ENCODE measurements at regions not wholly inside any gene's neighbourhood (a gene's known extent, or its start where the extent isn't known, plus 50 kb on each side); places are given as distances from the start of the nearest gene placed in this dataset.
A peak's percentile ranks its signal among the peaks of the same experiment; 100 is the strongest.
"Not testable (repeated sequence)": the region's sequence is repeated elsewhere in the genome, so short reads cannot be mapped to it uniquely, and the experiment has no call there.

GRCh38 chr6:14478381-14479225 lies 361.0 kb downstream of the CD83 start:
- Mint-ChIP-seq H3K4me1 (no peaks in the 10 kb centered on the region), H3K27ac (no peak overlapping the region), H3K27me3 (no peaks in the 10 kb centered on the region), H3K36me3 (ENCODE audit: low read depth) (peaks cover 4% of the 10 kb centered on the region), H3K4me3 (no peak overlapping the region)
- no peak for ATAC-seq
- H3K9me3 ChIP-seq (ENCODE audit: control insufficient read depth, low read length, poor library complexity, severe bottlenecking) = no peaks in the 10 kb centered on the region
- no peak for DNase-seq

DNA sequence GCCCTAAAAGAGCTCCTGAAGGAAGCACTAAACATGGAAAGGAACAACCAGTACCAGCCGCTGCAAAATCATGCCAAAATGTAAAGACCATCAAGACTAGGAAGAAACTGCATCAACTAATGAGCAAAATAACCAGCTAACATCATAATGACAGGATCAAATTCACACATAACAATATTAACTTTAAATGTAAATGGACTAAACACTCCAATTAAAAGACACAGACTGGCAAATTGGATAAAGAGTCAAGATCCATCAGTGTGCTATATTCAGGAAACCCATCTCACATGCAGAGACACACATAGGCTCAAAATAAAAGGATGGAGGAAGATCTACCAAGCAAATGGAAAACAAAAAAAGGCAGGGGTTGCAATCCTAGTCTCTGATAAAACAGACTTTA lies 364.4 kb downstream of the CD83 start:
- H3K4me3 Mint-ChIP-seq; ATAC-seq; H3K27me3 Mint-ChIP-seq; H3K36me3 Mint-ChIP-seq (ENCODE audit: low read depth); H3K27ac Mint-ChIP-seq; H3K9me3 ChIP-seq (ENCODE audit: control insufficient read depth, low read length, poor library complexity, severe bottlenecking); DNase-seq; H3K4me1 Mint-ChIP-seq: not testable (repeated sequence)

GRCh38 chr6:14487625-14488024 lies 370.1 kb downstream of the CD83 start:
- Mint-ChIP-seq H3K27me3 (no peaks in the 10 kb centered on the region), H3K27ac (no peak overlapping the region), H3K36me3 (ENCODE audit: low read depth) (peaks cover 2% of the 10 kb centered on the region), H3K4me1 (peaks cover 3% of the 10 kb centered on the region), H3K4me3 (no peak overlapping the region)
- ATAC-seq (no peak), DNase-seq (no peak)
- H3K9me3 ChIP-seq (ENCODE audit: control insufficient read depth, low read length, poor library complexity, severe bottlenecking) = no peaks in the 10 kb centered on the region

- H3K9me3 ChIP-seq (ENCODE audit: control insufficient read depth, low read length, poor library complexity, severe bottlenecking) = no peaks in the 10 kb centered on the region
- DNase-seq = no peak
- Mint-ChIP-seq H3K4me1 (peaks cover 3% of the 10 kb centered on the region), H3K4me3 (no peak overlapping the region), H3K27ac (peak overlapping the region; percentile 57), H3K36me3 (ENCODE audit: low read depth) (peaks cover 2% of the 10 kb centered on the region), H3K27me3 (no peaks in the 10 kb centered on the region)
- no peak for ATAC-seq
These were observed 370.6 kb downstream of the CD83 start for GRCh38 chr6:14488180-14488579.

DNA sequence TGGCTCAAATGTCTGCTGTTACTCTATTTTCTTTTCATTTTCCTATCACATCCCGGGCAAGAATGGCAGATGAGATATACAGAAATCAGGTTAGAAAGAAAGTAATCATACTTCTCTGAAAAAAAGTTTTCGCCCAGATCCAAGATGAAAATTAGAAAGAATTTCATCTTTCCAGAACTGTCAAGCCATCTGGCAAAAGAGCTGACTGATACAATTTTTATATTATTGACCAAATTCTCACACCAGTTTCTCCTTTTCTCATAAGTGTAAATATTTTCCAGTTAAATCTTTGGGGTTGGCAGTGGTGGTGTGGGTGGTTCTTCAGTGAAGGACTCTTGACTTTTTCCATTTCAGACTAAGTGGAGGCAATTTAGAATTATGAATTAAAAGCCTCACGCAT lies 371.9 kb downstream of the CD83 start:
- H3K36me3 Mint-ChIP-seq (ENCODE audit: low read depth) = peaks cover 2% of the 10 kb centered on the region
- H3K4me3 Mint-ChIP-seq = no peak overlapping the region
- DNase-seq (no peak), ATAC-seq (no peak)
- no peaks in the 10 kb centered on the region for H3K9me3 ChIP-seq (ENCODE audit: control insufficient read depth, low read length, poor library complexity, severe bottlenecking)
- H3K4me1 Mint-ChIP-seq = peaks cover 3% of the 10 kb centered on the region
- H3K27ac Mint-ChIP-seq = no peak overlapping the region
- H3K27me3 Mint-ChIP-seq = no peaks in the 10 kb centered on the region

GRCh38 chr6:14498748-14499147 lies 381.2 kb downstream of the CD83 start:
- Mint-ChIP-seq H3K36me3 (ENCODE audit: low read depth) (peaks cover 3% of the 10 kb centered on the region), H3K4me3 (no peak overlapping the region), H3K27ac (no peak overlapping the region), H3K4me1 (no peaks in the 10 kb centered on the region), H3K27me3 (no peaks in the 10 kb centered on the region)
- no peaks in the 10 kb centered on the region for H3K9me3 ChIP-seq (ENCODE audit: control insufficient read depth, low read length, poor library complexity, severe bottlenecking)
- no peak for ATAC-seq
- DNase-seq = no peak

GRCh38 chr6:14499309-14499708 lies 381.7 kb downstream of the CD83 start:
- Mint-ChIP-seq H3K4me3 (no peak overlapping the region), H3K27me3 (no peaks in the 10 kb centered on the region), H3K4me1 (no peaks in the 10 kb centered on the region), H3K27ac (no peak overlapping the region), H3K36me3 (ENCODE audit: low read depth) (peaks cover 3% of the 10 kb centered on the region)
- DNase-seq (no peak), ATAC-seq (no peak)
- H3K9me3 ChIP-seq (ENCODE audit: control insufficient read depth, low read length, poor library complexity, severe bottlenecking) = no peaks in the 10 kb centered on the region

GRCh38 chr6:14499841-14500240 lies 382.3 kb downstream of the CD83 start:
- ATAC-seq (no peak), DNase-seq (no peak)
- Mint-ChIP-seq H3K27me3 (no peaks in the 10 kb centered on the region), H3K27ac (no peak overlapping the region), H3K4me3 (no peak overlapping the region), H3K36me3 (ENCODE audit: low read depth) (peaks cover 3% of the 10 kb centered on the region), H3K4me1 (no peaks in the 10 kb centered on the region)
- no peaks in the 10 kb centered on the region for H3K9me3 ChIP-seq (ENCODE audit: control insufficient read depth, low read length, poor library complexity, severe bottlenecking)

GRCh38 chr6:14500809-14501208 lies 383.2 kb downstream of the CD83 start:
- H3K27ac Mint-ChIP-seq = no peak overlapping the region
- no peak overlapping the region for H3K4me3 Mint-ChIP-seq
- ATAC-seq = no peak
- DNase-seq = no peak
- H3K4me1 Mint-ChIP-seq = no peaks in the 10 kb centered on the region
- H3K9me3 ChIP-seq (ENCODE audit: control insufficient read depth, low read length, poor library complexity, severe bottlenecking) = no peaks in the 10 kb centered on the region
- H3K36me3 Mint-ChIP-seq (ENCODE audit: low read depth) = peaks cover 3% of the 10 kb centered on the region
- no peaks in the 10 kb centered on the region for H3K27me3 Mint-ChIP-seq

- H3K4me3 Mint-ChIP-seq = no peak overlapping the region
- no peak overlapping the region for H3K27ac Mint-ChIP-seq
- H3K4me1 Mint-ChIP-seq = peaks cover 2% of the 10 kb centered on the region
- ATAC-seq = no peak
- H3K9me3 ChIP-seq (ENCODE audit: control insufficient read depth, low read length, poor library complexity, severe bottlenecking) = no peaks in the 10 kb centered on the region
- no peaks in the 10 kb centered on the region for H3K27me3 Mint-ChIP-seq
- no peak for DNase-seq
- H3K36me3 Mint-ChIP-seq (ENCODE audit: low read depth) = peaks cover under 1% of the 10 kb centered on the region
These were observed 383.7 kb downstream of the CD83 start for GRCh38 chr6:14501240-14501639.

- H3K27me3 Mint-ChIP-seq = no peaks in the 10 kb centered on the region
- DNase-seq = no peak
- H3K27ac Mint-ChIP-seq = no peak overlapping the region
- ATAC-seq = no peak
- no peak overlapping the region for H3K4me3 Mint-ChIP-seq
- H3K4me1 Mint-ChIP-seq = peaks cover 6% of the 10 kb centered on the region
- no peaks in the 10 kb centered on the region for H3K9me3 ChIP-seq (ENCODE audit: control insufficient read depth, low read length, poor library complexity, severe bottlenecking)
- H3K36me3 Mint-ChIP-seq (ENCODE audit: low read depth) = no peaks in the 10 kb centered on the region
These were observed 384.3 kb downstream of the CD83 start for GRCh38 chr6:14501914-14502313.

- Mint-ChIP-seq H3K4me3 (no peak overlapping the region), H3K36me3 (ENCODE audit: low read depth) (no peaks in the 10 kb centered on the region), H3K27me3 (no peaks in the 10 kb centered on the region), H3K27ac (peak overlapping the region; percentile 30), H3K4me1 (peaks cover 9% of the 10 kb centered on the region)
- DNase-seq (no peak), ATAC-seq (no peak)
- no peaks in the 10 kb centered on the region for H3K9me3 ChIP-seq (ENCODE audit: control insufficient read depth, low read length, poor library complexity, severe bottlenecking)
These were observed 385.0 kb downstream of the CD83 start for GRCh38 chr6:14502551-14502950.

GRCh38 chr6:14505401-14505800 lies 387.8 kb downstream of the CD83 start:
- Mint-ChIP-seq H3K27me3 (no peaks in the 10 kb centered on the region), H3K27ac (no peak overlapping the region), H3K4me3 (no peak overlapping the region), H3K4me1 (peaks cover 9% of the 10 kb centered on the region), H3K36me3 (ENCODE audit: low read depth) (no peaks in the 10 kb centered on the region)
- no peaks in the 10 kb centered on the region for H3K9me3 ChIP-seq (ENCODE audit: control insufficient read depth, low read length, poor library complexity, severe bottlenecking)
- no peak for DNase-seq
- no peak for ATAC-seq

GRCh38 chr6:14506656-14507246 lies 389.2 kb downstream of the CD83 start:
- no peak overlapping the region for H3K4me3 Mint-ChIP-seq
- peaks cover under 1% of the 10 kb centered on the region for H3K36me3 Mint-ChIP-seq (ENCODE audit: low read depth)
- ATAC-seq (no peak), DNase-seq (no peak)
- no peaks in the 10 kb centered on the region for H3K9me3 ChIP-seq (ENCODE audit: control insufficient read depth, low read length, poor library complexity, severe bottlenecking)
- H3K27ac Mint-ChIP-seq = peak overlapping the region; percentile 25
- peaks cover 2% of the 10 kb centered on the region for H3K27me3 Mint-ChIP-seq
- H3K4me1 Mint-ChIP-seq = peaks cover 12% of the 10 kb centered on the region
